Mucosa of gallbladder (tissue), 1 donor: ENCODE measurements at regions not wholly inside any gene's neighbourhood (a gene's known extent, or its start where the extent isn't known, plus 50 kb on each side); places are given as distances from the start of the nearest gene placed in this dataset.
"Not testable (repeated sequence)": the region's sequence is repeated elsewhere in the genome, so short reads cannot be mapped to it uniquely, and the experiment has no call there.

ENCODE experiments used
- DNase-seq: peaks from one replicate; pipeline ENCODE4 v3.0.0-alpha.2; 2020; ENCODE audit warnings: low spot score
- donor health status: DM: no; HTN: no; CAD: no.

GRCh38 chr10:31123946-31124345 lies 92.3 kb upstream of the ZNF438 start:
- DNase-seq = no peak

- no peak for DNase-seq
Measured at GRCh38 chr10:31124852-31125251, 93.2 kb upstream of the ZNF438 start.

GRCh38 chr10:31125789-31126188 lies 94.1 kb upstream of the ZNF438 start:
- DNase-seq = no peak

GRCh38 chr10:31126593-31126992 lies 94.9 kb upstream of the ZNF438 start:
- DNase-seq = no peak

- DNase-seq = no peak
Measured at GRCh38 chr10:31128536-31128935, 96.9 kb upstream of the ZNF438 start.

GRCh38 chr10:31129271-31129670 lies 97.6 kb upstream of the ZNF438 start:
- peak; percentile 68 for DNase-seq

- no peak for DNase-seq
Measured at GRCh38 chr10:31129880-31130405, 98.3 kb upstream of the ZNF438 start.

- DNase-seq = no peak
Measured at GRCh38 chr10:31130406-31130805, 98.7 kb upstream of the ZNF438 start.

- no peak for DNase-seq
Measured at GRCh38 chr10:31131251-31131650, 99.6 kb upstream of the ZNF438 start.

- no peak for DNase-seq
Measured at GRCh38 chr10:31132681-31133244, 101.1 kb upstream of the ZNF438 start.

GRCh38 chr10:31133251-31133791 lies 101.7 kb upstream of the ZNF438 start:
- DNase-seq = no peak

GRCh38 chr10:31133792-31134310 lies 102.2 kb upstream of the ZNF438 start:
- DNase-seq = peak; percentile 80

GRCh38 chr10:31134311-31134952 lies 102.8 kb upstream of the ZNF438 start:
- no peak for DNase-seq

- DNase-seq = no peak
Measured at GRCh38 chr10:31135171-31135570, 103.5 kb upstream of the ZNF438 start.

GRCh38 chr10:31135791-31136190 lies 104.1 kb upstream of the ZNF438 start:
- DNase-seq = not testable (repeated sequence)

GRCh38 chr10:31136386-31136785 lies 104.7 kb upstream of the ZNF438 start:
- DNase-seq = no peak

- no peak for DNase-seq
Measured at GRCh38 chr10:31136930-31137885, 105.5 kb upstream of the ZNF438 start.

GRCh38 chr10:31138026-31138553 lies 106.4 kb upstream of the ZNF438 start:
- no peak for DNase-seq

- DNase-seq = no peak
Measured at GRCh38 chr10:31139497-31139896, 107.8 kb upstream of the ZNF438 start.

GRCh38 chr10:31140716-31141115 lies 109.1 kb upstream of the ZNF438 start:
- DNase-seq = no peak

- DNase-seq = no peak
Measured at GRCh38 chr10:31142026-31142425, 110.4 kb upstream of the ZNF438 start.
